GM12878 (cell line): ENCODE measurements at regions not wholly inside any gene's neighbourhood (a gene's known extent, or its start where the extent isn't known, plus 50 kb on each side); places are given as distances from the start of the nearest gene placed in this dataset.

Experiments used
- CBFB ChIP-seq: IDR thresholded peaks from 2 replicates; pipeline ENCODE4 v1.6.1; 2016; ENCODE audit warnings: antibody characterized with exemption, low read depth
- DPF2 ChIP-seq: fragments of 450-650 bp; IDR thresholded peaks from 2 replicates; pipeline ENCODE4 v1.6.1; 2017; ENCODE audit warnings: mild to moderate bottlenecking
- EP300 ChIP-seq, 2 experiments: fragments of 150-350 bp in 1 of 2; IDR thresholded peaks; 2 replicates each; pipeline ENCODE4 v1.6.1; 2011 to 2012; ENCODE audit warnings: low read depth in 2 of 2, low read length in 2 of 2, borderline replicate concordance in 1 of 2, improper control_type of control experiment in 1 of 2, inconsistent platforms in 1 of 2; ENCODE audit not compliant: control insufficient read depth in 1 of 2
- IKZF1 ChIP-seq: fragments of 450-650 bp; conservative IDR thresholded peaks from 2 replicates; pipeline ENCODE4 v1.6.1; 2017; ENCODE audit warnings: antibody characterized with exemption, mild to moderate bottlenecking
- IRF4 ChIP-seq: IDR thresholded peaks from 2 replicates; pipeline ENCODE4 v1.6.1; 2011; ENCODE audit warnings: low read depth, low read length
- MTA3 ChIP-seq: IDR thresholded peaks from 2 replicates; pipeline ENCODE4 v1.6.1; 2012; ENCODE audit warnings: low read length, inconsistent platforms, borderline replicate concordance
- PAX5 ChIP-seq: IDR thresholded peaks from 2 replicates; pipeline ENCODE4 v1.6.1; 2011; ENCODE audit warnings: low read depth, low read length, borderline replicate concordance
- RAD21 ChIP-seq: IDR thresholded peaks from 2 replicates; pipeline ENCODE4 v1.6.1; 2011; ENCODE audit warnings: mild to moderate bottlenecking, low read depth, low read length, moderate library complexity; ENCODE audit not compliant: insufficient read depth
- RB1 ChIP-seq: fragments of 450-650 bp; formaldehyde crosslinking; IDR thresholded peaks from 2 replicates; pipeline ENCODE4 v1.6.1; 2017; ENCODE audit warnings: mild to moderate bottlenecking, borderline replicate concordance
- SREBF1 ChIP-seq: IDR thresholded peaks from 2 replicates; pipeline ENCODE4 v1.6.1; 2012; ENCODE audit warnings: mild to moderate bottlenecking, low read length
- ZBTB33 ChIP-seq: fragments of 450-650 bp; IDR thresholded peaks from 2 replicates; pipeline ENCODE4 v1.6.1; 2017; ENCODE audit warnings: mild to moderate bottlenecking
- ZZZ3 ChIP-seq: IDR thresholded peaks from 2 replicates; pipeline ENCODE4 v1.6.1; 2011; ENCODE audit warnings: low read depth; ENCODE audit not compliant: control insufficient read depth, insufficient read length
- TF ChIP-seq, protein P1 (sequence below): fragments of 450-650 bp; IDR thresholded peaks from 2 replicates; pipeline ENCODE4 v1.6.1; 2017; ENCODE audit warnings: low read depth, mild to moderate bottlenecking, moderate library complexity

GRCh38 chr5:5625491-5625890 lies 203.0 kb downstream of the ICE1 start (continued):
- no peak for TF ChIP-seq ZBTB33
- no peak for TF ChIP-seq IKZF1
- no peak for TF ChIP-seq DPF2
- no peak for TF ChIP-seq CBFB
- TF ChIP-seq, protein P1, sequence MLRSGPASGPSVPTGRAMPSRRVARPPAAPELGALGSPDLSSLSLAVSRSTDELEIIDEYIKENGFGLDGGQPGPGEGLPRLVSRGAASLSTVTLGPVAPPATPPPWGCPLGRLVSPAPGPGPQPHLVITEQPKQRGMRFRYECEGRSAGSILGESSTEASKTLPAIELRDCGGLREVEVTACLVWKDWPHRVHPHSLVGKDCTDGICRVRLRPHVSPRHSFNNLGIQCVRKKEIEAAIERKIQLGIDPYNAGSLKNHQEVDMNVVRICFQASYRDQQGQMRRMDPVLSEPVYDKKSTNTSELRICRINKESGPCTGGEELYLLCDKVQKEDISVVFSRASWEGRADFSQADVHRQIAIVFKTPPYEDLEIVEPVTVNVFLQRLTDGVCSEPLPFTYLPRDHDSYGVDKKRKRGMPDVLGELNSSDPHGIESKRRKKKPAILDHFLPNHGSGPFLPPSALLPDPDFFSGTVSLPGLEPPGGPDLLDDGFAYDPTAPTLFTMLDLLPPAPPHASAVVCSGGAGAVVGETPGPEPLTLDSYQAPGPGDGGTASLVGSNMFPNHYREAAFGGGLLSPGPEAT = no peak
- TF ChIP-seq PAX5 = no peak
- TF ChIP-seq IRF4 = no peak
- TF ChIP-seq SREBF1 = no peak
- TF ChIP-seq MTA3 = no peak
- TF ChIP-seq RAD21 = no peak
- no peak for TF ChIP-seq RB1
- TF ChIP-seq ZZZ3 = no peak
- TF ChIP-seq EP300 (IDR thresholded peaks at IDR 0.05; ENCODE audit: borderline replicate concordance in 1 of 2, control insufficient read depth in 1 of 2, low read depth in 2 of 2, low read length in 2 of 2) = no peak
